MM.1S (cell line): ENCODE measurements at regions not wholly inside any gene's neighbourhood (a gene's known extent, or its start where the extent isn't known, plus 50 kb on each side); places are given as distances from the start of the nearest gene placed in this dataset.

ENCODE experiments used
- DNase-seq: peaks from one replicate; pipeline ENCODE4 v3.0.0-alpha.2; 2015
- H2AFZ ChIP-seq: fragments of 300-600 bp; sonication (generic); 2 replicates; pipeline ENCODE4 v1.6.0; 2016; ENCODE audit warnings: antibody characterized with exemption, low read length
- H3F3A ChIP-seq: fragments of 300-600 bp; sonication (generic); 2 replicates; pipeline ENCODE4 v1.6.1; 2016; ENCODE audit warnings: mild to moderate bottlenecking, antibody characterized with exemption, low read length, moderate library complexity, mixed read lengths; ENCODE audit not compliant: insufficient read depth
- H3K27ac ChIP-seq: fragments of 300-600 bp; sonication (generic); 2 replicates; pipeline ENCODE4 v1.5.1; 2016; ENCODE audit warnings: mild to moderate bottlenecking, low read length
- H3K27me3 ChIP-seq: fragments of 300-600 bp; sonication (generic); replicated peaks from 2 replicates; pipeline ENCODE4 v1.6.0; 2016; ENCODE audit warnings: low read length; ENCODE audit not compliant: insufficient read depth
- H3K36me3 ChIP-seq: fragments of 300-600 bp; sonication (generic); replicated peaks from 2 replicates; pipeline ENCODE4 v1.6.1; 2016; ENCODE audit warnings: mild to moderate bottlenecking, low read length, mixed read lengths; ENCODE audit not compliant: insufficient read depth
- H3K4me1 ChIP-seq: fragments of 300-600 bp; sonication (generic); 2 replicates; pipeline ENCODE4 v1.6.1; 2016; ENCODE audit warnings: low read length, mixed read lengths
- H3K4me2 ChIP-seq: fragments of 300-600 bp; sonication (generic); 2 replicates; pipeline ENCODE4 v1.6.0; 2016; ENCODE audit warnings: low read depth, low read length
- H3K4me3 ChIP-seq: fragments of 300-600 bp; sonication (generic); 2 replicates; pipeline ENCODE4 v1.5.1; 2016; ENCODE audit warnings: low read length, mixed read lengths
- H3K79me2 ChIP-seq: fragments of 300-600 bp; sonication (generic); 2 replicates; pipeline ENCODE4 v1.6.1; 2016; ENCODE audit warnings: mixed run types, low read length, mixed read lengths
- H3K9ac ChIP-seq: fragments of 300-600 bp; sonication (generic); 2 replicates; pipeline ENCODE4 v1.6.1; 2016; ENCODE audit warnings: low read length, mixed read lengths
- H3K9me2 ChIP-seq: fragments of 300-600 bp; sonication (generic); replicated peaks from 2 replicates; pipeline ENCODE4 v1.6.1; 2016; ENCODE audit warnings: mild to moderate bottlenecking, low read length, mixed read lengths; ENCODE audit not compliant: insufficient read depth
- H3K9me3 ChIP-seq: fragments of 300-600 bp; sonication (generic); replicated peaks from 2 replicates; pipeline ENCODE4 v1.6.1; 2016; ENCODE audit warnings: mild to moderate bottlenecking, low read length, mixed read lengths; ENCODE audit not compliant: insufficient read depth
- H4K20me1 ChIP-seq: fragments of 300-600 bp; sonication (generic); 2 replicates; pipeline ENCODE4 v1.6.1; 2016; ENCODE audit warnings: mild to moderate bottlenecking, low read length, moderate library complexity, mixed read lengths; ENCODE audit not compliant: insufficient read depth
- EZH2 ChIP-seq: fragments of 300-600 bp; sonication (generic); optimal IDR thresholded peaks from 2 replicates; pipeline ENCODE3; 2017; ENCODE audit warnings: low read depth, mild to moderate bottlenecking, antibody characterized with exemption, low read length, mixed read lengths
- EZH2phosphoT487 ChIP-seq: fragments of 300-600 bp; sonication (generic); IDR thresholded peaks from 2 replicates; pipeline ENCODE4 v1.6.1; 2018; ENCODE audit warnings: antibody characterized with exemption, low read length
- TF ChIP-seq, protein P1 (sequence below): fragments of 300-600 bp; sonication (generic); IDR thresholded peaks from 2 replicates; pipeline ENCODE4 v1.5.1; 2016; ENCODE audit warnings: antibody characterized with exemption, low read length, mixed read lengths

GRCh38 chr20:30601974-30602373, 655.5 kb upstream of the DEFB115 start:
- no peak for DNase-seq
- H3K79me2 ChIP-seq, result no peaks in the 10 kb centered on the region
- no peaks in the 10 kb centered on the region for H3K9me3 ChIP-seq

DNA sequence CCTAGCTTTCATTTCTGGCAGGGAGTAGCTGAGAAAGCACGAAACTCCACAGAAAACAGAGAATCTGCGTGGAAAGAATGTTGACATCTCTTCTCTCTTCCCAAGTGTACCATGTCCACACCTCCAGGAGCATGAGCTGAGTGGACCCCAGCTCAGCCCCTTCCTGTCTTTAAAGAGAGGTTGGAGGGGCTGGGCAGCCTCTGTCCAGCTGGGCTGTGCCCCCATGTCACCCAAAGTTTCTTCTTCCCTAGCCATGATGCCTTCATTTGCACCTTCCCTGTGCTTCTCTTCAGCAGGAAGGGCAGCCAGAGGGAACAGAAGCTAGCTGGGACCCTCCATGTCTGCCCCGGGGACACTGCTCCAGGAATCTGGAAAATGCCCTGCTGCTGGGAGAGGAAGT, 655.0 kb upstream of the DEFB115 start:
- Histone ChIP-seq H3K9ac (no peak overlapping the region), H3K9me3 (no peaks in the 10 kb centered on the region)
- DNase-seq, result no peak

More at GRCh38 chr20:30601974-30602373, 655.5 kb upstream of the DEFB115 start:
- no peaks in the 10 kb centered on the region for H3K36me3 ChIP-seq
- H3K9ac ChIP-seq, result no peak overlapping the region
- H4K20me1 ChIP-seq, result no peaks in the 10 kb centered on the region
- TF ChIP-seq EZH2phosphoT487 (no peak), EZH2 (no peak)
- TF ChIP-seq, protein P1, sequence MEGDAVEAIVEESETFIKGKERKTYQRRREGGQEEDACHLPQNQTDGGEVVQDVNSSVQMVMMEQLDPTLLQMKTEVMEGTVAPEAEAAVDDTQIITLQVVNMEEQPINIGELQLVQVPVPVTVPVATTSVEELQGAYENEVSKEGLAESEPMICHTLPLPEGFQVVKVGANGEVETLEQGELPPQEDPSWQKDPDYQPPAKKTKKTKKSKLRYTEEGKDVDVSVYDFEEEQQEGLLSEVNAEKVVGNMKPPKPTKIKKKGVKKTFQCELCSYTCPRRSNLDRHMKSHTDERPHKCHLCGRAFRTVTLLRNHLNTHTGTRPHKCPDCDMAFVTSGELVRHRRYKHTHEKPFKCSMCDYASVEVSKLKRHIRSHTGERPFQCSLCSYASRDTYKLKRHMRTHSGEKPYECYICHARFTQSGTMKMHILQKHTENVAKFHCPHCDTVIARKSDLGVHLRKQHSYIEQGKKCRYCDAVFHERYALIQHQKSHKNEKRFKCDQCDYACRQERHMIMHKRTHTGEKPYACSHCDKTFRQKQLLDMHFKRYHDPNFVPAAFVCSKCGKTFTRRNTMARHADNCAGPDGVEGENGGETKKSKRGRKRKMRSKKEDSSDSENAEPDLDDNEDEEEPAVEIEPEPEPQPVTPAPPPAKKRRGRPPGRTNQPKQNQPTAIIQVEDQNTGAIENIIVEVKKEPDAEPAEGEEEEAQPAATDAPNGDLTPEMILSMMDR, result no peak
- H2AFZ ChIP-seq, result no peak overlapping the region
- no peak overlapping the region for H3K4me2 ChIP-seq
- H3K27ac ChIP-seq, result no peak overlapping the region
- no peaks in the 10 kb centered on the region for H3K27me3 ChIP-seq
- H3K4me1 ChIP-seq, result no peaks in the 10 kb centered on the region
- no peak overlapping the region for H3K4me3 ChIP-seq
- H3K9me2 ChIP-seq, result no peaks in the 10 kb centered on the region
- no peaks in the 10 kb centered on the region for H3F3A ChIP-seq

GRCh38 chr20:30606990-30607389, 650.5 kb upstream of the DEFB115 start:
- H3K36me3 ChIP-seq, result no peaks in the 10 kb centered on the region
- no peaks in the 10 kb centered on the region for H3K79me2 ChIP-seq
- no peaks in the 10 kb centered on the region for H4K20me1 ChIP-seq
- DNase-seq, result no peak
- TF ChIP-seq EZH2phosphoT487 (no peak), EZH2 (no peak)
- TF ChIP-seq, protein P1, result no peak
- H3K27ac ChIP-seq, result no peak overlapping the region
- no peak overlapping the region for H3K4me2 ChIP-seq
- no peaks in the 10 kb centered on the region for H3K9me2 ChIP-seq
- H3K9ac ChIP-seq, result no peak overlapping the region
- no peaks in the 10 kb centered on the region for H3K9me3 ChIP-seq
- H3F3A ChIP-seq, result no peaks in the 10 kb centered on the region
- no peaks in the 10 kb centered on the region for H3K4me1 ChIP-seq
- H3K27me3 ChIP-seq, result no peaks in the 10 kb centered on the region
- no peak overlapping the region for H3K4me3 ChIP-seq
- H2AFZ ChIP-seq, result no peak overlapping the region

More for the DNA sequence above, 655.0 kb upstream of the DEFB115 start:
- no peak overlapping the region for H3K4me2 ChIP-seq
- no peaks in the 10 kb centered on the region for H3F3A ChIP-seq
- H3K79me2 ChIP-seq, result no peaks in the 10 kb centered on the region
- H4K20me1 ChIP-seq, result no peaks in the 10 kb centered on the region
- no peaks in the 10 kb centered on the region for H3K27me3 ChIP-seq
- no peak overlapping the region for H2AFZ ChIP-seq
- H3K27ac ChIP-seq, result no peak overlapping the region
- no peak overlapping the region for H3K4me3 ChIP-seq
- H3K9me2 ChIP-seq, result no peaks in the 10 kb centered on the region
- TF ChIP-seq EZH2 (no peak), EZH2phosphoT487 (no peak)
- TF ChIP-seq, protein P1, result no peak
- H3K4me1 ChIP-seq, result no peaks in the 10 kb centered on the region
- no peaks in the 10 kb centered on the region for H3K36me3 ChIP-seq
